Stimulated activated CD4-positive, alpha-beta T cell treated with anti-CD3 and anti-CD28 coated beads, Interleukin-2, amount 100 ng/mL, for 24 hours (primary cell): ENCODE measurements at regions not wholly inside any gene's neighbourhood (a gene's known extent, or its start where the extent isn't known, plus 50 kb on each side); places are given as distances from the start of the nearest gene placed in this dataset.

Source experiments
- DNase-seq, 2 donors: peaks; one replicate each; pipeline ENCODE4 v3.0.0-alpha.2; 2020

DNA sequence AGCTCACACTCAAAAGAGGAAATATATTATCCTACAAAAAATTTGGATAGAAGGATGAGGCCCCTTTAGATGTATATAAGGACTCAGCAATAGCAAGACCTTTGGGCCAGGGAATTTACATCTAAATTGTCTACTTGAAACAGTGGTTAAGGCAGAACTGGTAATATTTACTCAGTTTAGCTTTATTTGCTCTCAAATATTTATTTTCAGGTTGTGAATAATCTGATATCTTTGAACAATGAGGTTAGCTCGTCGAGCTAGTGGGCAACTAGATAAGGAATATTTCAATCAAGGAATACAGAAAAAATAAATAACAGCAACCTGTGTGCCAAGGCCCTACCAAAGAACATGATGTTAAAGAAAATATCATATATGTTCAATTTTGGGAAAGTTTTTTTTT lies 966.3 kb downstream of the DTWD2 start:
- no peak for DNase-seq

DNA sequence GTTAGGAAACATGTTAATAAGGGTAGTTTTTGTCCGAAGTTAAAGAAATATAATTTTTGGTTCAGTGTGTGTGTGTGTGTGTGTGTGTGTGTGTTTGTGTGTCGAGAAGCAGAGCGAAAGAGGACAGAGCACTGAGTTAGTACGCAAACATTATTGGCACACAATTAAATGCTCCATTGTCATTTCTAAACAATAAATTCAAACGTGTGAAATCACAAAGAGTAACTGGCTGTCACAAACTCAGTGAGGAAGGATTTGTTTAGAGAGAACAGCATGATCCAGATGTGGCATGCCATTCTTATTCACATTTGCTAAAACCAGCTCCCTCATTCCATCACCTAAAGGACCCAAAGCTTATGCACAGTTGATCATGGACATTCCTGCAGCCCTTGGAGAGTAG lies 970.8 kb downstream of the DTWD2 start:
- no peak for DNase-seq

- no peak for DNase-seq
These were observed 972.0 kb downstream of the DTWD2 start for GRCh38 chr5:118016396-118016795.

GRCh38 chr5:118015511-118015910 lies 972.8 kb downstream of the DTWD2 start:
- no peak for DNase-seq

- DNase-seq = no peak
These were observed 978.5 kb downstream of the DTWD2 start for GRCh38 chr5:118009741-118010297.

DNA sequence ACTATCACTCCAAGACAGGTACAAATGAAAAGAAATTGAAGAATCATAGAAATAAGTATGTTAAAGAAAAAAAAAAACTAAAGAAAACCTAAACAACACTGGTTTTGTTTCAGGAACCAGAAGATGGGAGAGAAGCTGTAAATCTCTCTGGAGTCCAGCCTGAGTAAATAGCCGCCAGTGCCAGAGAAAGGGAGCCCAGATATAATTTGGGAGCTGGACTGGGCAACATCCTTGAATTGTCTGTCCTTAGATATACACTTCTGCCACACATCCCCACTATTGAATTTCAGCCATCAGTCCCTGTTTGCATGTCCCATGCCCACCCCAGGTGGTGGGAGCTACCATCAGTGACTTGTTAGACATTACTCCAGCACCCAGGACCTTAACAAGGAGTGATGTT lies 979.6 kb downstream of the DTWD2 start:
- no peak for DNase-seq

DNA sequence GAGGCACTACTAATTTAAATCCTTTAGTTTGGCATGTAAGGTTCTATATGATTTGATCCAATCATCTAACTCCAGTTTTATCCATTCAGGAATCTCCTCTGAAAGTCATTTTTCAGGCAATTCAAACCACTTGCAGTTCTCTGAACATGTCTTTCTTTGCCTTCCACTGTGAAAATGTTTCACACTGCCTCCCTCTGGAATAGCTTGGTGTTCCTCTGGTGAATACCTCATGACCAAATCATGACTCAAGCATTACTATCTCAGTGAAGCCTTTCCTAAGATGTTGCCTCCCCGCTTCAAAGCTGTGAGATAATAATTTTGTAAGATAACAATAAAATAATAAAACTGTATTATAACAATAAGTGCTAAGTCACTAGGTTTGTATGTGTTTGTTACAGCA lies 981.1 kb downstream of the DTWD2 start:
- DNase-seq = no peak

DNA sequence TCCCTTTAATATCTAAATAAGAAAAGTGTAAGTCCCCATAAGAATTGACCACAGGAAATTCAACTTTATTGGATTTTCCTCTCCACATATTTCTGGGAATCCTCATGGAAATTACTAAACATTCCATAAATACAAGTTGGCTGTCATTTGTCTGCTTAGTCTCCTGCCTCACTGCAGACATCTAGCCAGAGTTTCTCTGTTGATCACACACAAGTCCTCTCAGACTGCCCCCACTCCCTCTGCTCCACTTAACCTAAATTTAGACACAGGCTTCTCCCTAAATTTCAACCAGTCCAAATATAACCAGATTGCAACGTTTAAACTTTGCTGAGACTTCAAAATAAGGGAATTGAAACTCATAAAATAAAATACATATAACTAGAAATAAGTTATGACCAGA lies 982.1 kb downstream of the DTWD2 start:
- DNase-seq = no peak

- DNase-seq = no peak
These were observed 988.3 kb downstream of the DTWD2 start for GRCh38 chr5:117999939-118000549.

DNA sequence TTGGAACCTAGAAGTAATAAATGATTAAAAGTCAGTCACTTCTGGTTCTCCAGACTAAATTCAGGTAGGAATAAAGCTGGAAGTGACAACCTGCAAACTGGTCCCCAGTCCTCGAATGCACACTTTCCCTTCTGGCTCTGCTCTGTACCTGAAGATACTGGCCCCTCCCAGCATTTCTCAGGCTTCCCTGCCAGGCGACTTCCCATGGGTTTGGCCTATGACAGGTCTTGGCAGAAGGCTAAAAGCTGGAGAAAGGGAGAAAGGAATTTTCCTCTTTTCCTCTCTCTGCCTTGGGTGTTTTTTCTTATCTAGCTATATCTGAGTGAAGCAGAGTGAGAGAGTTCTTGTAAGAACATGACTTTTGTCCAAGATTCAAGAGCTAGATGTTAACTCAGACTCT lies 1005.7 kb downstream of the DTWD2 start:
- no peak for DNase-seq

DNA sequence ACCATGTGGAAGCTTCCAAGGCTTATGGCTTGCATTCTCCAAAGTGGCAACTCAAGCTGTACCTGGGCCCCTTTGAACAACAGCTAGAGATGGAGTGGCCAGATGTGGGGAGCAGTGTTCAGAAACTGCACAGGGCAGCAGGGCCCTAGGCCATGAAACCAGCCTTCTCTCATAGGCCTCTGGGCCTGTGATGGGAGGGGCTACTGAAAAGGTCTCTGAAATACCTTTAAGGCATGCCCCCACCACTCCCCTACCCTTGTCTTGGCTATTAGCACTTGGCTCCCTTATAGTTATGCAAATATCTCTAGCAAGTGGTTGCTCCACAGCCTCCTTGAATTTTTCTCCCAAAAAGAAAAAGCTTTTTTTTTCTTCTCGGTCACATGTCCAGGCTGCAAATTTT lies 1014.6 kb downstream of the DTWD2 start:
- no peak for DNase-seq

GRCh38 chr5:117955831-117956230 lies 1032.5 kb downstream of the DTWD2 start:
- no peak for DNase-seq

DNA sequence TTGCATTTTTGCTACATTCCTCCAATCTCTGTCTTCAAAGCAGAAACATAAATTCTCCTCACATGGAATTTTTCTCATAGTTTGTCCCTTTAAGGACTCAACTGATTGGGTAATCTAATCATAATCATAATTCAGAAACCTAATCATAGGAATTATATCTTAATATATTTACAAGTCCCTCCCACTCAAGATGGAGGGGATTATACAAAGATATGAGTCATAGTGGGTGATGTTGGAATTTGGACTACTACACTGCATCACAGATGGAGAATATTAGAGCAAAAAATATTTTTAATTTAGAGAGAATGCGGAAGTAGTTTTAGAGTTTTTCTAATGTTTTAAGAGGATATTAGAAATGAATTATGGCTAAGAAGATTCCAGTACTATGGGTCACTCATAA lies 1034.0 kb downstream of the DTWD2 start:
- no peak for DNase-seq

GRCh38 chr5:117953272-117953671 lies 1035.1 kb downstream of the DTWD2 start:
- no peak for DNase-seq

DNA sequence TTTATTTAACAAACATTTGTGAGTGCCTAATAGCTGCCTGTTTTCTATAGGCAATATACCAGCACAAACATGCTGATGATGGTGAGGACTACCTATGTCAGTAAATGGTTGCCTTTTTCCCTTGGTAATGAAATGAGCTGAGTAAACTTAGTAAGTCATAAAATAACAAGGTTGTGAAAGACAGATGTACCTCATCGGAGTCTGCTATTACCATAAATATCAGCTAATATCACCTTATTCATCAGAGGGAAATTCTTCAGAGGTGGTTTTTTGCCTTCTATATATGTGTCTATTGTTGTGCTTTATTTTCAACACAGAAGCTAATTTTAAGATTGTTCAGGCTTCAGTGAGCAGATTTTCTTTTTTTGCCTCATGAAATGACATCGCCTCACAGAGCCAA lies 1040.5 kb downstream of the DTWD2 start:
- no peak for DNase-seq

DNA sequence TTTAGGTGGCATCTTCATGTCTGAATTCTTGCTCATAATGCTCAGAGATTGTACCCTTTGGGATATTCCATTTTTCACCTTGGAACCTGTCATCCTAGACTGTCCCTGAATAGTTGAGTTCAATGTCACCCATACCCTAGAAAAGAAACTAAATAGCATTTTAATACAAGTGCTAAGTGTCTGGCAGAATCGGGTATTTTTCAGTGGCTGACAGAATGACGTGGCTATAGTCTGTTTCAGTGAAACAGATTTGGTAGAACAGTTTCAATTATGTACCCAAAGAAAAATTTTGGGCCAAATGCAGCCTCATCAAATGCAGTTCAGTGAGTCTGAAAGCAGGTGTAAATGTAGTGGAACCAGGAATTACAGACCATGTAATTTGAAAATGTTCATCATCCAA lies 1041.2 kb downstream of the DTWD2 start:
- DNase-seq = no peak

DNA sequence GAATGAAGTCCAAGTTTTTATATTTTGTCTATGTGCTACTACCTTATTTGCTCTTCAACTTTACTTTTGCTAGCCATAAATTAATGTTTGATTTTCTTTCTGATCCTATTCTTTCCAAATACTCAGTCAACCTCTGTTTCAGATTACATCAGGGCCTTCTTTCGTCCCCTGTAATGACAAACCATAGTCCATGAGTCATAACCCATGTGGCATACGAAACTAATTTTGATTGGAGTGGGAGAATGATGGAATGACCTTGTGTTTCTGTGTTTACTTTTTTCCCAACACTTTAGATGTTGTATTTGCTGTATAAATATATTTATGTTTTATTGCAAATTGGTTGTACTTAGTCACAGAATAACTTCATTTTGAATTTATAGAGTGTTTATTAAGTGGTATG lies 1043.1 kb downstream of the DTWD2 start:
- no peak for DNase-seq

DNA sequence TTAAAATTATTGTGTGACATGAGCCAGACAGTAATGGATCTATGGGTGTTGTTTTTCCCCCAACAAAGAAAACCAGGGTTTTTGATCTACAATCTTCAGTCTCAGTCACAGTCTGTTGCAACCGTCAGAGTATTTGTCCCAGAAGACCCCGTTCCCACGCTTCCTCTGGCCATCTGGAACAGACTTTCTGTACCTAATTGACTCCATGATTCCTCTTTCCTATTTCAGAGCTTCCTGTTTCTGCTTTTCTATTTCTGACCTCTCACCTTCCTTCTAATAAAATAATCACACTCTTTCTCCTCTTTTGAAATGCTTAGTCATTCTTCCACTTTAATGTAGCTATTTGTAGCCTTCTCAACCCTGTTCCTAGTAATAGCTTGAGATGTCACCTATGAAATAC lies 1044.8 kb downstream of the DTWD2 start:
- no peak for DNase-seq

DNA sequence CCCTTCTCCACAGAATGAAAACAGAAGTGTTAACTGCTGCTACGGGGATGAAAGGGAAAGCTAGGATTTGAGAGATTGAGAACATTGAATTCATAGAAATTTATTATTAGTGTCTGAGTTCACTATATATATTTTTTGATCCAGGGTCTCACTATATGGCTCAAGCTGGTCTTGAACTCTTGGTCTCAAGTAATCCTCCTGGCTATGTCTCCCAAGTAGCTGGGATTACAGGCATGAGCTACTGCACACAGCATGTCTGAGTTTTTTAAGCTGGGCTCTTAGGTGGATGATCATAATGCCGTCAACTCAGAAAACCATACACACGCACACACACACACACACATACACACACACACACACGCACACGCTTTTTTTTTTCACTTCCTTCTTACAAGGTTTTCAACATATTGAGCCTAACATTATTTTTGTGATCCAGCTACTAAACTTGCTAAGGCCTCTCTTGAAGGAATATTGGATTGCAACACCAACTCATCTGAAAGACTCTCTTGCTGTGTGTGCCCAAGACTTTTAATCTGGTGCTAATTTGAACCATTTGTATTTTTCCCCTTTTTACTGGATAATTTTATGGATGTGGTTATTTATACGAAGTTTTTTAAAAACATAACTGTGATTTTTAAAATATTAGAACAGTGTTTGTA lies 1045.4 kb downstream of the DTWD2 start:
- DNase-seq = no peak

GRCh38 chr5:117893211-117893610 lies 1095.1 kb downstream of the DTWD2 start:
- DNase-seq = no peak

GRCh38 chr5:117892360-117892759 lies 1096.0 kb downstream of the DTWD2 start:
- no peak for DNase-seq

- DNase-seq = no peak
These were observed 1098.8 kb downstream of the DTWD2 start for GRCh38 chr5:117889596-117889995.

- no peak for DNase-seq
These were observed 1099.7 kb downstream of the DTWD2 start for GRCh38 chr5:117888688-117889087.

GRCh38 chr5:117881426-117882230 lies 1106.7 kb downstream of the DTWD2 start:
- DNase-seq = no peak
